ENCODE measurements at regions not wholly inside any gene's neighbourhood (a gene's known extent, or its start where the extent isn't known, plus 50 kb on each side); places are given as distances from the start of the nearest gene placed in this dataset.

- TF ChIP-seq CTCF (IDR thresholded peaks at IDR 0.05) (no peak), EP300 (IDR thresholded peaks at IDR 0.05) (no peak), POLR2A (IDR thresholded peaks at IDR 0.05) (no peak), POLR2AphosphoS5 (IDR thresholded peaks at IDR 0.05) (no peak)
- intact Hi-C loops (cut with DNase I) = no loop called here
- Histone ChIP-seq H3K36me3 (no peaks in the 10 kb centered on the region), H3K27me3 (no peaks in the 10 kb centered on the region), H3K27ac (no peak overlapping the region), H3K9me3 (peaks cover 0 to 5% (median 0%) of the 10 kb centered on the region in 4 donors), H3K4me3 (no peak overlapping the region), H3K4me1 (no peaks in the 10 kb centered on the region)
- WGBS, 2 donors = 24 to 49% methylated on average over 6 of the region's 6 CpGs
- no peak for DNase-seq
These were observed 768.3 kb upstream of the ATXN7L3B start for GRCh38 chr12:73769337-73769736.

DNA sequence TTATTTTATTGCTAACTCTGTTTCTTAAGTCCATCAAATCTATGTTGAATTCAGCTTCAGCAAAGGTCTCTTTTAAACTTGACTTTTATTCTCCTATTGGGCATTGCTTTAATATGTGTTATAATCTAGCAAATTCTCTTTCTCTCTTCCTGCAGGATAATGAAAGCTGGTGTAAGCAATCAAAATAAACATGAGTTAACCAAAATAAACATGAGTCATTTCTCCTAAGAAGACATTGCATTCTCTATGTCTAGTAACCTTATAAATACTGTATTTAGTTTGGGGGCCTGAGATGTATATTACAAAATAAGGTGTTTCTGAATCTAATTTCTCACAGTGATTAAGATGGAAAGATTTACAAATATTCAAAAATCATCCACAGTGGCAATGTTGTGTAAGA, 739.1 kb upstream of the ATXN7L3B start:
- TF ChIP-seq POLR2A (IDR thresholded peaks at IDR 0.05) (no peak), CTCF (IDR thresholded peaks at IDR 0.05) (no peak), POLR2AphosphoS5 (IDR thresholded peaks at IDR 0.05) (no peak), EP300 (IDR thresholded peaks at IDR 0.05) (no peak)
- no peak overlapping the region for H3K27ac ChIP-seq
- H3K4me3 ChIP-seq = no peak overlapping the region
- intact Hi-C loops (cut with DNase I) = no loop called here
- no peaks in the 10 kb centered on the region for H3K36me3 ChIP-seq
- DNase-seq = no peak
- peaks cover 0 to 8% (median 0%) of the 10 kb centered on the region in 4 donors for H3K9me3 ChIP-seq
- no peaks in the 10 kb centered on the region for H3K27me3 ChIP-seq
- H3K4me1 ChIP-seq = no peaks in the 10 kb centered on the region

GRCh38 chr12:73815072-73815645, 722.5 kb upstream of the ATXN7L3B start:
- intact Hi-C loops (cut with DNase I) = no loop called here
- WGBS, 2 donors = 61 to 63% methylated on average over 4 of the region's 4 CpGs
- H3K27me3 ChIP-seq = no peaks in the 10 kb centered on the region

GRCh38 chr12:73817161-73817560, 720.5 kb upstream of the ATXN7L3B start:
- H3K4me3 ChIP-seq = no peak overlapping the region
- no peak for DNase-seq
- H3K27ac ChIP-seq = no peak overlapping the region
- no peaks in the 10 kb centered on the region for H3K9me3 ChIP-seq
- TF ChIP-seq POLR2AphosphoS5 (IDR thresholded peaks at IDR 0.05) (no peak), CTCF (IDR thresholded peaks at IDR 0.05) (no peak), EP300 (IDR thresholded peaks at IDR 0.05) (no peak), POLR2A (IDR thresholded peaks at IDR 0.05) (no peak)
- H3K36me3 ChIP-seq = no peaks in the 10 kb centered on the region
- intact Hi-C loops (cut with DNase I) = no loop called here
- WGBS, 2 donors = 53 to 66% methylated on average over 2 of the region's 2 CpGs
- no peaks in the 10 kb centered on the region for H3K4me1 ChIP-seq
- no peaks in the 10 kb centered on the region for H3K27me3 ChIP-seq

More at GRCh38 chr12:73815072-73815645, 722.5 kb upstream of the ATXN7L3B start:
- no peak overlapping the region for H3K4me3 ChIP-seq
- H3K9me3 ChIP-seq = no peaks in the 10 kb centered on the region
- H3K36me3 ChIP-seq = no peaks in the 10 kb centered on the region
- no peaks in the 10 kb centered on the region for H3K4me1 ChIP-seq
- TF ChIP-seq POLR2AphosphoS5 (IDR thresholded peaks at IDR 0.05) (no peak), POLR2A (IDR thresholded peaks at IDR 0.05) (no peak), CTCF (IDR thresholded peaks at IDR 0.05) (no peak), EP300 (IDR thresholded peaks at IDR 0.05) (no peak)
- DNase-seq = no peak
- H3K27ac ChIP-seq = no peak overlapping the region

- no peak for DNase-seq
- H3K9me3 ChIP-seq = no peaks in the 10 kb centered on the region
- WGBS, 2 donors = 75 to 80% methylated on average over 3 of the region's 3 CpGs
- no peak overlapping the region for H3K4me3 ChIP-seq
- no peaks in the 10 kb centered on the region for H3K36me3 ChIP-seq
- TF ChIP-seq EP300 (IDR thresholded peaks at IDR 0.05) (no peak), POLR2A (IDR thresholded peaks at IDR 0.05) (no peak), CTCF (IDR thresholded peaks at IDR 0.05) (no peak), POLR2AphosphoS5 (IDR thresholded peaks at IDR 0.05) (no peak)
- H3K4me1 ChIP-seq = no peaks in the 10 kb centered on the region
- no peak overlapping the region for H3K27ac ChIP-seq
- intact Hi-C loops (cut with DNase I) = no loop called here
- no peaks in the 10 kb centered on the region for H3K27me3 ChIP-seq
These were observed 703.9 kb upstream of the ATXN7L3B start for GRCh38 chr12:73833746-73834145.
